Breast epithelium (tissue), 4 donors: ENCODE measurements at regions not wholly inside any gene's neighbourhood (a gene's known extent, or its start where the extent isn't known, plus 50 kb on each side); places are given as distances from the start of the nearest gene placed in this dataset.

Experiments
- DNase-seq, 2 donors: peaks; one replicate each; pipeline ENCODE4 v3.0.0-alpha.2; 2019; ENCODE audit warnings: low spot score in 2 of 2
- H3K27ac ChIP-seq, 2 donors: fragments of 200-600 bp; sonication (generic) in 1 of 2; one replicate each; pipeline ENCODE4 v1.5.1; 2016 to 2019; ENCODE audit warnings: mild to moderate bottlenecking in 1 of 2
- H3K27me3 ChIP-seq, 2 donors: fragments of 200-600 bp; sonication (generic) in 1 of 2; one replicate each; pipeline versions ENCODE4 v1.5.1 to v1.6.0; 2017 to 2019; ENCODE audit warnings: control low read depth in 1 of 2, mild to moderate bottlenecking in 1 of 2
- H3K36me3 ChIP-seq: fragments of 200-600 bp; one replicate; pipeline ENCODE4 v1.5.1; 2019
- H3K4me1 ChIP-seq, 2 donors: fragments of 200-600 bp; sonication (generic); one replicate each; pipeline ENCODE4 v1.5.1; 2016 to 2019; ENCODE audit warnings: control low read depth in 1 of 2
- H3K4me3 ChIP-seq, 3 donors: fragments of 200-600 bp; sonication (generic); 1 replicate in 2 of 3; 2 replicates in 1 of 3; pipeline ENCODE4 v1.5.1; 2016 to 2019; ENCODE audit warnings: mild to moderate bottlenecking in 3 of 3, moderate library complexity in 2 of 3
- H3K9me3 ChIP-seq, 2 donors: fragments of 200-600 bp; sonication (generic) in 1 of 2; one replicate each; pipeline ENCODE4 v1.5.1; 2016 to 2019; ENCODE audit warnings: control low read depth in 1 of 2
- CTCF ChIP-seq, 3 donors: fragments of 450-650 bp; IDR thresholded peaks; one replicate each; pipeline ENCODE4 v1.5.1; 2016 to 2017; ENCODE audit warnings: antibody characterized with exemption in 3 of 3, mild to moderate bottlenecking in 3 of 3, moderate library complexity in 3 of 3
- POLR2A ChIP-seq: fragments of 450-650 bp; IDR thresholded peaks from one replicate; pipeline ENCODE4 v1.6.1; 2016; ENCODE audit warnings: antibody characterized with exemption, mild to moderate bottlenecking, moderate library complexity
- POLR2AphosphoS5 ChIP-seq, 3 donors: sonication (generic); formaldehyde crosslinking; IDR thresholded peaks; one replicate each; pipeline ENCODE4 v1.6.1; 2017; ENCODE audit warnings: antibody characterized with exemption in 3 of 3
- intact Hi-C: fragments of 100-400 bp; cut with DNase I; formaldehyde crosslinking; loops from one replicate; pipeline ENCODE4 v1.15.1; 2023; ENCODE audit warnings: low total_unique reads

- no peak for DNase-seq
- Histone ChIP-seq H3K27ac (no peak overlapping the region), H3K4me3 (no peak overlapping the region), H3K4me1 (no peaks in the 10 kb centered on the region), H3K9me3 (no peaks in the 10 kb centered on the region), H3K27me3 (no peaks in the 10 kb centered on the region), H3K36me3 (no peaks in the 10 kb centered on the region)
- TF ChIP-seq POLR2AphosphoS5 (IDR thresholded peaks at IDR 0.05) (no peak), POLR2A (no peak), CTCF (IDR thresholded peaks at IDR 0.05) (no peak)
- intact Hi-C loops: no loop called here
These were observed 121.3 kb upstream of the KRAS start for GRCh38 chr12:25372002-25372401.

- intact Hi-C loops: no loop called here
- Histone ChIP-seq H3K4me1 (no peaks in the 10 kb centered on the region), H3K27ac (no peak overlapping the region), H3K9me3 (no peaks in the 10 kb centered on the region), H3K4me3 (no peak overlapping the region), H3K27me3 (no peaks in the 10 kb centered on the region), H3K36me3 (no peaks in the 10 kb centered on the region)
- DNase-seq: no peak
- TF ChIP-seq CTCF (IDR thresholded peaks at IDR 0.05): no peak
- no peak for TF ChIP-seq POLR2AphosphoS5 (IDR thresholded peaks at IDR 0.05)
- no peak for TF ChIP-seq POLR2A
These were observed 117.8 kb upstream of the KRAS start for GRCh38 chr12:25368557-25368956.

- Histone ChIP-seq H3K27ac (no peak overlapping the region), H3K27me3 (no peaks in the 10 kb centered on the region), H3K9me3 (no peaks in the 10 kb centered on the region), H3K4me1 (no peaks in the 10 kb centered on the region), H3K36me3 (no peaks in the 10 kb centered on the region), H3K4me3 (no peak overlapping the region)
- intact Hi-C loops: no loop called here
- no peak for DNase-seq
- TF ChIP-seq POLR2A (no peak), POLR2AphosphoS5 (IDR thresholded peaks at IDR 0.05) (no peak), CTCF (IDR thresholded peaks at IDR 0.05) (no peak)
These were observed 115.4 kb upstream of the KRAS start for GRCh38 chr12:25366122-25366521.

- Histone ChIP-seq H3K27ac (no peak overlapping the region), H3K9me3 (no peaks in the 10 kb centered on the region), H3K4me3 (no peak overlapping the region), H3K36me3 (no peaks in the 10 kb centered on the region), H3K27me3 (no peaks in the 10 kb centered on the region), H3K4me1 (no peaks in the 10 kb centered on the region)
- DNase-seq: no peak
- TF ChIP-seq CTCF (IDR thresholded peaks at IDR 0.05) (no peak), POLR2A (no peak), POLR2AphosphoS5 (IDR thresholded peaks at IDR 0.05) (no peak)
- intact Hi-C loops: no loop called here
These were observed 114.6 kb upstream of the KRAS start for GRCh38 chr12:25365340-25365730.

- no peak for DNase-seq
- Histone ChIP-seq H3K4me3 (no peak overlapping the region), H3K36me3 (no peaks in the 10 kb centered on the region), H3K9me3 (no peaks in the 10 kb centered on the region), H3K27me3 (no peaks in the 10 kb centered on the region), H3K27ac (no peak overlapping the region), H3K4me1 (no peaks in the 10 kb centered on the region)
- TF ChIP-seq POLR2AphosphoS5 (IDR thresholded peaks at IDR 0.05) (no peak), CTCF (IDR thresholded peaks at IDR 0.05) (no peak), POLR2A (no peak)
- intact Hi-C loops: no loop called here
These were observed 114.0 kb upstream of the KRAS start for GRCh38 chr12:25364529-25365339.
